ENCODE measurements at regions not wholly inside any gene's neighbourhood (a gene's known extent, or its start where the extent isn't known, plus 50 kb on each side); places are given as distances from the start of the nearest gene placed in this dataset.

- no peak for TF ChIP-seq POLR2AphosphoS5 (IDR thresholded peaks at IDR 0.05)
- no peak for TF ChIP-seq CTCF (IDR thresholded peaks at IDR 0.05)
Measured at GRCh38 chr5:87147441-87147840, 120.2 kb upstream of the RASA1 start.
